MG63 (cell line): ENCODE measurements at regions not wholly inside any gene's neighbourhood (a gene's known extent, or its start where the extent isn't known, plus 50 kb on each side); places are given as distances from the start of the nearest gene placed in this dataset.

ENCODE experiments used
- DNase-seq: peaks from one replicate; pipeline ENCODE4 v3.0.0-alpha.2; 2020
- H3K27me3 ChIP-seq: fragments of 250-450 bp; sonication (Bioruptor Pico); 2 replicates; pipeline ENCODE4 v1.5.1; 2020; ENCODE audit warnings: mild to moderate bottlenecking, moderate library complexity
- H3K36me3 ChIP-seq: fragments of 250-450 bp; sonication (Bioruptor Pico); 2 replicates; pipeline ENCODE4 v1.5.1; 2020; ENCODE audit warnings: mild to moderate bottlenecking, moderate library complexity
- H3K4me3 ChIP-seq: fragments of 250-450 bp; sonication (Bioruptor Pico); 2 replicates; pipeline ENCODE4 v1.5.1; 2020; ENCODE audit warnings: mild to moderate bottlenecking, moderate library complexity
- H3K9me3 ChIP-seq: fragments of 250-450 bp; sonication (Bioruptor Pico); 2 replicates; pipeline ENCODE4 v1.5.1; 2020; ENCODE audit warnings: mild to moderate bottlenecking, moderate library complexity

GRCh38 chr18:30929718-30930117 lies 112.8 kb downstream of the DSC3 start:
- Histone ChIP-seq H3K36me3 (no peaks in the 10 kb centered on the region), H3K27me3 (no peaks in the 10 kb centered on the region), H3K9me3 (no peaks in the 10 kb centered on the region), H3K4me3 (no peak overlapping the region)
- DNase-seq: no peak

GRCh38 chr18:30929065-30929464 lies 113.5 kb downstream of the DSC3 start:
- no peak for DNase-seq
- Histone ChIP-seq H3K4me3 (no peak overlapping the region), H3K9me3 (no peaks in the 10 kb centered on the region), H3K27me3 (no peaks in the 10 kb centered on the region), H3K36me3 (no peaks in the 10 kb centered on the region)

GRCh38 chr18:30927517-30928075 lies 114.9 kb downstream of the DSC3 start:
- Histone ChIP-seq H3K9me3 (no peaks in the 10 kb centered on the region), H3K4me3 (no peak overlapping the region), H3K36me3 (no peaks in the 10 kb centered on the region), H3K27me3 (no peaks in the 10 kb centered on the region)
- DNase-seq: no peak

- Histone ChIP-seq H3K27me3 (no peaks in the 10 kb centered on the region), H3K4me3 (no peak overlapping the region), H3K36me3 (no peaks in the 10 kb centered on the region), H3K9me3 (no peaks in the 10 kb centered on the region)
- DNase-seq: no peak
Observed at GRCh38 chr18:30927042-30927441, 115.5 kb downstream of the DSC3 start.

- Histone ChIP-seq H3K36me3 (no peaks in the 10 kb centered on the region), H3K27me3 (no peaks in the 10 kb centered on the region), H3K4me3 (no peak overlapping the region), H3K9me3 (no peaks in the 10 kb centered on the region)
- no peak for DNase-seq
Observed at GRCh38 chr18:30925795-30926194, 116.7 kb downstream of the DSC3 start.

- Histone ChIP-seq H3K9me3 (no peaks in the 10 kb centered on the region), H3K27me3 (no peaks in the 10 kb centered on the region), H3K36me3 (no peaks in the 10 kb centered on the region), H3K4me3 (no peak overlapping the region)
- DNase-seq: no peak
Observed at GRCh38 chr18:30920757-30921156, 121.8 kb downstream of the DSC3 start.

GRCh38 chr18:30920351-30920750 lies 122.2 kb downstream of the DSC3 start:
- Histone ChIP-seq H3K27me3 (no peaks in the 10 kb centered on the region), H3K9me3 (no peaks in the 10 kb centered on the region), H3K4me3 (no peak overlapping the region), H3K36me3 (no peaks in the 10 kb centered on the region)
- no peak for DNase-seq

GRCh38 chr18:30917651-30918050 lies 124.9 kb downstream of the DSC3 start:
- Histone ChIP-seq H3K27me3 (no peaks in the 10 kb centered on the region), H3K4me3 (no peak overlapping the region), H3K9me3 (no peaks in the 10 kb centered on the region), H3K36me3 (no peaks in the 10 kb centered on the region)
- DNase-seq: no peak

- no peaks in the 10 kb centered on the region for H3K36me3 ChIP-seq
- no peaks in the 10 kb centered on the region for H3K9me3 ChIP-seq
- H3K27me3 ChIP-seq: no peaks in the 10 kb centered on the region
- H3K4me3 ChIP-seq: no peak overlapping the region
- DNase-seq: no peak
Observed at GRCh38 chr18:30915336-30915988, 127.1 kb downstream of the DSC3 start.

GRCh38 chr18:30908381-30908780 lies 134.2 kb downstream of the DSC3 start:
- no peak overlapping the region for H3K4me3 ChIP-seq
- H3K27me3 ChIP-seq: no peaks in the 10 kb centered on the region
- no peak for DNase-seq
- no peaks in the 10 kb centered on the region for H3K9me3 ChIP-seq
- H3K36me3 ChIP-seq: no peaks in the 10 kb centered on the region

- no peaks in the 10 kb centered on the region for H3K9me3 ChIP-seq
- no peaks in the 10 kb centered on the region for H3K27me3 ChIP-seq
- no peaks in the 10 kb centered on the region for H3K36me3 ChIP-seq
- no peak overlapping the region for H3K4me3 ChIP-seq
- DNase-seq: peak; percentile 10
Observed at GRCh38 chr18:30903566-30903965, 139.0 kb downstream of the DSC3 start.

- H3K27me3 ChIP-seq: no peaks in the 10 kb centered on the region
Observed at GRCh38 chr18:30889519-30890301, 152.8 kb downstream of the DSC3 start.

GRCh38 chr18:30888344-30888743 lies 154.2 kb downstream of the DSC3 start:
- H3K27me3 ChIP-seq: no peaks in the 10 kb centered on the region
- no peak overlapping the region for H3K4me3 ChIP-seq
- H3K36me3 ChIP-seq: no peaks in the 10 kb centered on the region
- DNase-seq: no peak
- no peaks in the 10 kb centered on the region for H3K9me3 ChIP-seq

More at GRCh38 chr18:30889519-30890301, 152.8 kb downstream of the DSC3 start:
- Histone ChIP-seq H3K4me3 (no peak overlapping the region), H3K36me3 (no peaks in the 10 kb centered on the region), H3K9me3 (no peaks in the 10 kb centered on the region)
- DNase-seq: no peak

- H3K36me3 ChIP-seq: no peaks in the 10 kb centered on the region
- H3K9me3 ChIP-seq: no peaks in the 10 kb centered on the region
- no peak for DNase-seq
- H3K27me3 ChIP-seq: no peaks in the 10 kb centered on the region
- H3K4me3 ChIP-seq: no peak overlapping the region
Observed at GRCh38 chr18:30886998-30887397, 155.5 kb downstream of the DSC3 start.

GRCh38 chr18:30870466-30870865 lies 172.1 kb downstream of the DSC3 start:
- no peak for DNase-seq
- H3K36me3 ChIP-seq: no peaks in the 10 kb centered on the region
- no peaks in the 10 kb centered on the region for H3K9me3 ChIP-seq
- no peaks in the 10 kb centered on the region for H3K27me3 ChIP-seq
- H3K4me3 ChIP-seq: no peak overlapping the region

- Histone ChIP-seq H3K4me3 (no peak overlapping the region), H3K27me3 (no peaks in the 10 kb centered on the region), H3K36me3 (no peaks in the 10 kb centered on the region), H3K9me3 (no peaks in the 10 kb centered on the region)
- DNase-seq: no peak
Observed at GRCh38 chr18:30862900-30863299, 179.6 kb downstream of the DSC3 start.

- H3K27me3 ChIP-seq: no peaks in the 10 kb centered on the region
- no peaks in the 10 kb centered on the region for H3K9me3 ChIP-seq
- no peaks in the 10 kb centered on the region for H3K36me3 ChIP-seq
- H3K4me3 ChIP-seq: no peak overlapping the region
- no peak for DNase-seq
Observed at GRCh38 chr18:30860741-30861140, 181.8 kb downstream of the DSC3 start.

- Histone ChIP-seq H3K36me3 (no peaks in the 10 kb centered on the region), H3K27me3 (no peaks in the 10 kb centered on the region), H3K9me3 (no peaks in the 10 kb centered on the region), H3K4me3 (no peak overlapping the region)
- DNase-seq: no peak
Observed at GRCh38 chr18:30859036-30859435, 183.5 kb downstream of the DSC3 start.
